ENCODE measurements at regions not wholly inside any gene's neighbourhood (a gene's known extent, or its start where the extent isn't known, plus 50 kb on each side); places are given as distances from the start of the nearest gene placed in this dataset.
"Not testable (repeated sequence)": the region's sequence is repeated elsewhere in the genome, so short reads cannot be mapped to it uniquely, and the experiment has no call there.

DNA sequence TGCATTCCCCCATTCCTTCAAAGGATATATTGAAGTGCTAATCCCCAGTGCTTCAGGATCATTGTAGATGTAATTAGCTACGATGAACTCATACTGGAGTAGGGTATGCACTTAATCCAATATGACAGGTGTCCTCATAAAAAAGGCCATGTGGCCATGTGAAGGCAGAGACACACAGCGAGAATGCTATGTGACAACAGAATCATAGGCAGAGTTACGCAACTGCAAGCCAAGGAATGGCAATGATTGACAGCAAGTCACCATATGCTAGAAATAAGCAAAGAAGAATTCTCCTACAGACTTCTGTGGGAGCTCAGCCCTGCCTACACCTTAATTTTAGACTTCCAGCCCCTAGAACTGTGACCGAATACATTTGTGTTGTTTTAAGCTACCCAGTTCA lies 875.6 kb upstream of the ROBO1 start:
- 64% methylated on average over 4 of the region's 4 CpGs for WGBS
- no peak for DNase-seq (ENCODE audit: extremely low spot score)
- Histone ChIP-seq H3K4me1 (ENCODE audit: insufficient read depth) (no peaks in the 10 kb centered on the region), H3K36me3 (ENCODE audit: insufficient read depth) (no peaks in the 10 kb centered on the region), H3K27ac (ENCODE audit: low read depth) (no peak overlapping the region), H3K4me3 (ENCODE audit: low read depth, low read length) (no peak overlapping the region)

GRCh38 chr3:80618295-80619256 lies 850.8 kb upstream of the ROBO1 start:
- Histone ChIP-seq H3K27ac (ENCODE audit: low read depth) (no peak overlapping the region), H3K4me1 (ENCODE audit: insufficient read depth) (no peaks in the 10 kb centered on the region), H3K36me3 (ENCODE audit: insufficient read depth) (no peaks in the 10 kb centered on the region), H3K4me3 (ENCODE audit: low read depth, low read length) (no peak overlapping the region)
- DNase-seq (ENCODE audit: extremely low spot score), result no peak
- WGBS, result 43% methylated on average over 8 of the region's 8 CpGs

DNA sequence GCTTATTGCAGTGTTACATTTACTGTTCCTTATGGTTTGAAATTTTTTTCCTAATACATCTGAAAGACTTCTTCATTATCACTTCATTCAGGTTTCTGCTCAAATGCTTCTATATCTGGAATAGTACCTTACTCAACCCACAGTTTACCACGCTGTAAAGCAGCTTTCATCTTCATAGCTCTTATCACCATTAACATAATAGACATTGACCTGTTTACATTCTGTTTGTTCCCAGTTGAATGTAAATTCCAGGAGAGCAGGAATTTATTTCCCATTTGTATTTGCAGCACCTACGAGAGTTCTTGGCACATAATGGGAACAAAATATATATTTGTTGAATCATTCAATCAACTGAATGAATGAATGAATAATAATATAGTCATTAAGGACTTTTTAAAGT lies 844.6 kb upstream of the ROBO1 start:
- Histone ChIP-seq H3K4me3 (ENCODE audit: low read depth, low read length) (no peak overlapping the region), H3K36me3 (ENCODE audit: insufficient read depth) (no peaks in the 10 kb centered on the region), H3K4me1 (ENCODE audit: insufficient read depth) (no peaks in the 10 kb centered on the region), H3K27ac (ENCODE audit: low read depth) (no peak overlapping the region)
- no peak for DNase-seq (ENCODE audit: extremely low spot score)
- WGBS, result 48% methylated on average over 2 of the region's 2 CpGs

DNA sequence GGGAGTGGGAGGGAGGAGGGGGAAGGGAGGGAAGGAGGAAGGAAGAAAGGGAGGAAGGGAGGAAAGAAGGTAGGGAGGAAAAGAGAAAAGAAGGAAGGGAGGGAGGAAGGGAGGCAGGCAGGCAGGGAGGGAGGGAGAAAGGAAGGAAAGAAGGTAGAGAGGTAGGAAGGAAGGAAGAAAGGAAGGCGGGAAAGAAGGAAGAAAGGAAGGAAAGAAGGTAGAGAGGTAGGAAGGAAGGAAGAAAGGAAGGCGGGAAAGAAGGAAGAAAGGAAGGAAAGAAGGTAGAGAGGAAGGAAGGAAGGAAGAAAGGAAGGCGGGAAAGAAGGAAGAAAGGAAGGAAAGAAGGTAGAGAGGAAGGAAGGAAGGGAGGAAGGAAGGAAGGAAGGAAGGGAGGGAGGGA lies 840.3 kb upstream of the ROBO1 start:
- 94% methylated on average over 3 of the region's 3 CpGs for WGBS
- H3K4me3 ChIP-seq (ENCODE audit: low read depth, low read length); H3K36me3 ChIP-seq (ENCODE audit: insufficient read depth); H3K27ac ChIP-seq (ENCODE audit: low read depth); H3K4me1 ChIP-seq (ENCODE audit: insufficient read depth); DNase-seq (ENCODE audit: extremely low spot score): not testable (repeated sequence)

GRCh38 chr3:80606073-80606472 lies 838.3 kb upstream of the ROBO1 start:
- Histone ChIP-seq H3K4me3 (ENCODE audit: low read depth, low read length) (no peak overlapping the region), H3K4me1 (ENCODE audit: insufficient read depth) (no peaks in the 10 kb centered on the region), H3K27ac (ENCODE audit: low read depth) (no peak overlapping the region), H3K36me3 (ENCODE audit: insufficient read depth) (no peaks in the 10 kb centered on the region)
- DNase-seq (ENCODE audit: extremely low spot score), result no peak
- WGBS, result 80% methylated on average over 4 of the region's 4 CpGs

DNA sequence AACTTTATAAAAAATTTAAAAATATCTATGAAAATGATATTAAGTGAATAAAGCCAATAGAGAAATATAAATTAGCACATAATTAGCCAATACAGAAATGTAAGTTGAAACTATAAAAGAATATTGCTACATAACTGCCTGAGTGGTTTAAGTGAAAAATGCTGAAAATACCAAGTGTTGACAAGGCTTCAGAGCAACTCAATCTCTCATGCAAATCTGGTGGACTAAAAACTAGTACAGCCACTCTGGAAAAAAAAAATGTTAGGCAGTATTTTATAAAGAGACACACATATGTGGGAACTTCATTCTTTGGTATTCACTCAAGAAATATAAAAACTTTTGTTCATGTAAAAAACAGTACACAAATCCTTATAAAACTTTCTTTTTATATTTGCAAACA lies 833.7 kb upstream of the ROBO1 start:
- no peaks in the 10 kb centered on the region for H3K36me3 ChIP-seq (ENCODE audit: insufficient read depth)
- H3K4me1 ChIP-seq (ENCODE audit: insufficient read depth), result no peaks in the 10 kb centered on the region
- H3K27ac ChIP-seq (ENCODE audit: low read depth), result no peak overlapping the region
- DNase-seq (ENCODE audit: extremely low spot score), result no peak
- no peak overlapping the region for H3K4me3 ChIP-seq (ENCODE audit: low read depth, low read length)

DNA sequence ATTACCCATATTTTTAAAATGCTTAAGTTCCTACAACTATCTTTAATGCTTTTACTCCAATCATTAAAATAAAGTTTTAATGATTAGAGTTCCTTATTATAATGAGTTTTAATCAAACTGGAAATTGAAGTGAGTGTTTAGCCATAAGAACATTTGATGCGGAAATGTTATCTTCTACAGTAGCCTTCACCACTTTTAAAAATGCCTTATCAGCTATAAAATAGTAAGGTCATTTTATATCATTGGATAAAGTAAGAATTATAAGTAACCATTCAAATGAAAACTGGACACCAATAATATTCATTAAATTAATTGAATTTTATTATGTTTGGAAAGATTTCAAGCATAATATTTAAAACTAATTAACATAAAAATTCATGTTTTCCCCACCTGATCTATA lies 825.0 kb upstream of the ROBO1 start:
- Histone ChIP-seq H3K4me3 (ENCODE audit: low read depth, low read length) (no peak overlapping the region), H3K4me1 (ENCODE audit: insufficient read depth) (no peaks in the 10 kb centered on the region), H3K36me3 (ENCODE audit: insufficient read depth) (no peaks in the 10 kb centered on the region), H3K27ac (ENCODE audit: low read depth) (no peak overlapping the region)
- DNase-seq (ENCODE audit: extremely low spot score), result no peak
- 30% methylated on average over 1 of the region's 1 CpG for WGBS

DNA sequence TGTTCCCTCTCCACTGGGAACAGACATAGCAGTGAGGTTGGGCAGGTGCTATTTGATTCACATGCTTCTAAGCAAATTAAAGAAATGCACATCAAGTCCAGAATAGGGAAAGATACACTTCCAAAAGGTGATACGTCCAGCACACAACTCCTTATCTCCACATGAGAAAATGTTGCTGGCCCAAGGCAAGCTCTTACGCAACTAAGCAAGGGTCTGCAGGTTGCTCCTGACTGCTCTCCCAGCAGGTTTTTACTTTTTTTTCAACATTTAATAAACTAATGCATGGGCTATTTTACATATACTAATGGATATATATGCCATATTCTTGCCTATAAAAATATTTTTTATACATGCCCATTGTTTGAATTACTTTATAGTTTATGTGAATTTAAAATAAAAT lies 818.5 kb upstream of the ROBO1 start:
- no peaks in the 10 kb centered on the region for H3K4me1 ChIP-seq (ENCODE audit: insufficient read depth)
- 84% methylated on average over 2 of the region's 2 CpGs for WGBS
- H3K4me3 ChIP-seq (ENCODE audit: low read depth, low read length), result no peak overlapping the region
- no peak overlapping the region for H3K27ac ChIP-seq (ENCODE audit: low read depth)
- H3K36me3 ChIP-seq (ENCODE audit: insufficient read depth), result no peaks in the 10 kb centered on the region
- no peak for DNase-seq (ENCODE audit: extremely low spot score)

- 40% methylated on average over 2 of the region's 2 CpGs for WGBS
- no peak for DNase-seq (ENCODE audit: extremely low spot score)
- no peak overlapping the region for H3K27ac ChIP-seq (ENCODE audit: low read depth)
- no peaks in the 10 kb centered on the region for H3K36me3 ChIP-seq (ENCODE audit: insufficient read depth)
- H3K4me3 ChIP-seq (ENCODE audit: low read depth, low read length), result no peak overlapping the region
- H3K4me1 ChIP-seq (ENCODE audit: insufficient read depth), result no peaks in the 10 kb centered on the region
Measured at GRCh38 chr3:80580146-80580545, 812.3 kb upstream of the ROBO1 start.

- no peak for DNase-seq (ENCODE audit: extremely low spot score)
- no peaks in the 10 kb centered on the region for H3K4me1 ChIP-seq (ENCODE audit: insufficient read depth)
- no peak overlapping the region for H3K27ac ChIP-seq (ENCODE audit: low read depth)
- H3K4me3 ChIP-seq (ENCODE audit: low read depth, low read length), result no peak overlapping the region
- WGBS, result 34% methylated on average over 2 of the region's 2 CpGs
- H3K36me3 ChIP-seq (ENCODE audit: insufficient read depth), result no peaks in the 10 kb centered on the region
Measured at GRCh38 chr3:80564391-80564790, 796.6 kb upstream of the ROBO1 start.

- 89% methylated on average over 4 of the region's 4 CpGs for WGBS
Measured at GRCh38 chr3:80559701-80560100, 791.9 kb upstream of the ROBO1 start.

DNA sequence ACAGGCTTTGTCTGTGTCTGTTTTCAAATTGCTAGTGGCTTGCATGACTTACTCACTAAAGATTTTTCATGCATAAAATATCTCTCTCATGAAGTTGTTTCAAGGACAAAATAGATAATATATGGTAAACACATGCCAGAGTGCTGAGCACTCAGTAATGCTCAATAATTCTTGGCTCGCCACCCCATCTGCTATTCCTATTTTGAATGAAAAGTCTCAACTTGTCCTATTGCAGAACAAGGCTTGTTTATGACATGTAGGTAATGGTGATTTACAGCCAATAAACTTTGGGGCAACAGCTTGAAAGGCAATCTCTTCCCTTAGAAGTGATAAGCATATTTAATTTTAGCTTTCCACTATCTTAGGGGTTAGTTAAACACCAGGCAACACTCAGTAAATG lies 789.0 kb upstream of the ROBO1 start:
- Histone ChIP-seq H3K4me1 (ENCODE audit: insufficient read depth) (no peaks in the 10 kb centered on the region), H3K27ac (ENCODE audit: low read depth) (no peak overlapping the region), H3K4me3 (ENCODE audit: low read depth, low read length) (no peak overlapping the region), H3K36me3 (ENCODE audit: insufficient read depth) (no peaks in the 10 kb centered on the region)
- WGBS, result 24% methylated on average over 1 of the region's 1 CpG
- peak; percentile 14 for DNase-seq (ENCODE audit: extremely low spot score)

More at GRCh38 chr3:80559701-80560100, 791.9 kb upstream of the ROBO1 start:
- DNase-seq (ENCODE audit: extremely low spot score), result no peak
- Histone ChIP-seq H3K4me3 (ENCODE audit: low read depth, low read length) (no peak overlapping the region), H3K27ac (ENCODE audit: low read depth) (no peak overlapping the region), H3K36me3 (ENCODE audit: insufficient read depth) (no peaks in the 10 kb centered on the region), H3K4me1 (ENCODE audit: insufficient read depth) (no peaks in the 10 kb centered on the region)

DNA sequence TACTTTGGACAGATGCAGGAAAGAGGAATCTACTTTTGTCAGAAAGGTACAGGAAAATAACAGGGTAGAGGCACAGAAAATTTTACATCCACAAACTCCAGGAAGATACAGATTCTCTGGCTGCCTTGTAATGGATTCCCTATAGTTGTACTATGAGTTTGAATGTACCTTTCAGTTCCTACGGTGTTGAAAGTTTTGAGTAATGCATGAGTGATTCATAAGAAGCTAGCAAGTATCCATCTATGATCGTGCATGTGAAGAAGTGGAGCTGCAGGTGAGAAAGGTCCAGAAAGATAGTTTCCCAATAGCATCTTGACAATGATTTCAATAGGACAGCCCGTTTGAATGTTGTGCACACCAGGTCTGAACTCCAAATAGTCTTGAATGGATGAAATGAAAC lies 786.5 kb upstream of the ROBO1 start:
- Histone ChIP-seq H3K36me3 (ENCODE audit: insufficient read depth) (no peaks in the 10 kb centered on the region), H3K4me1 (ENCODE audit: insufficient read depth) (no peaks in the 10 kb centered on the region), H3K27ac (ENCODE audit: low read depth) (no peak overlapping the region), H3K4me3 (ENCODE audit: low read depth, low read length) (no peak overlapping the region)
- 84% methylated on average over 3 of the region's 3 CpGs for WGBS
- DNase-seq (ENCODE audit: extremely low spot score), result no peak

DNA sequence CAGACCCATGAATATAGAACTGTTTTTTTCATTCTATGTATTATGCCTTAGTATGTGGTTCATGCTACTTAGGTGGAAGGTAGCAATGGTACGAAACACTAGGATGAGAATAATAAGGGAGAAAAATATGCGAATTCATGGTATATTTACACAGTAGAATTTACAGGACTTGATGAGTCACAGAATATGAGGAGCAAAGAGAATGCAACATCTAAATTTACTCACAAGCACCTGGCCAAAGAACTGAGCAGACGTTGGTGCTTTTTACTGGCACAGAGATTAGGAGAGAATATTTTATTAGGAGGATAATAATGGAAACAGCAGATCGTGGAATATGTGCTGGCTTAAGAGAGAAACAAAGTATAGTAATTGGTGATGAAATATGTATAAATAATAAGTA lies 785.4 kb upstream of the ROBO1 start:
- Histone ChIP-seq H3K36me3 (ENCODE audit: insufficient read depth) (no peaks in the 10 kb centered on the region), H3K4me3 (ENCODE audit: low read depth, low read length) (no peak overlapping the region), H3K27ac (ENCODE audit: low read depth) (no peak overlapping the region), H3K4me1 (ENCODE audit: insufficient read depth) (no peaks in the 10 kb centered on the region)
- 62% methylated on average over 4 of the region's 4 CpGs for WGBS
- DNase-seq (ENCODE audit: extremely low spot score), result no peak
